H9 (cell line): ENCODE measurements at regions not wholly inside any gene's neighbourhood (a gene's known extent, or its start where the extent isn't known, plus 50 kb on each side); places are given as distances from the start of the nearest gene placed in this dataset.

Experiments used
- DNase-seq: peaks from one replicate; pipeline ENCODE4 v3.0.0-alpha.2; 2017
- H2AFZ ChIP-seq: one replicate; pipeline ENCODE4 v1.6.1; 2013; ENCODE audit warnings: mild to moderate bottlenecking, low read length, control low read depth, moderate library complexity
- H2AK5ac ChIP-seq: 2 replicates; pipeline ENCODE4 v1.6.1; 2013; ENCODE audit warnings: low read length, control low read depth, mixed read lengths; ENCODE audit not compliant: insufficient read length
- H2BK120ac ChIP-seq: one replicate; pipeline ENCODE4 v1.6.1; 2013; ENCODE audit warnings: low read depth, mild to moderate bottlenecking, low read length, control low read depth, inconsistent platforms; ENCODE audit not compliant: poor library complexity, severe bottlenecking
- H2BK12ac ChIP-seq: 2 replicates; pipeline ENCODE4 v1.6.1; 2013; ENCODE audit warnings: low read length, control low read depth, mixed read lengths, low read depth; ENCODE audit not compliant: insufficient read length
- H2BK15ac ChIP-seq: 2 replicates; pipeline ENCODE4 v1.6.1; 2013; ENCODE audit warnings: low read depth, low read length, control low read depth
- H2BK20ac ChIP-seq: one replicate; pipeline ENCODE4 v1.6.1; 2013; ENCODE audit warnings: low read depth, mild to moderate bottlenecking, low read length, control low read depth, inconsistent platforms; ENCODE audit not compliant: poor library complexity, severe bottlenecking
- H2BK5ac ChIP-seq: 2 replicates; pipeline ENCODE4 v1.6.1; 2013; ENCODE audit warnings: low read length, control low read depth, mixed read lengths; ENCODE audit not compliant: insufficient read length
- H3K14ac ChIP-seq: 2 replicates; pipeline ENCODE4 v1.6.1; 2013; ENCODE audit warnings: low read length, control low read depth; ENCODE audit not compliant: insufficient read depth
- H3K18ac ChIP-seq: 2 replicates; pipeline ENCODE4 v1.6.1; 2013; ENCODE audit warnings: low read depth, mild to moderate bottlenecking, mixed read lengths, low read length, control low read depth; ENCODE audit not compliant: insufficient read length
- H3K23ac ChIP-seq: 2 replicates; pipeline ENCODE4 v1.6.1; 2013; ENCODE audit warnings: low read length, control low read depth, mixed read lengths, low read depth; ENCODE audit not compliant: insufficient read length
- H3K23me2 ChIP-seq: 2 replicates; pipeline ENCODE4 v1.6.1; 2013; ENCODE audit warnings: low read depth, mild to moderate bottlenecking, mixed read lengths, low read length, control low read depth; ENCODE audit not compliant: insufficient read length, poor library complexity, severe bottlenecking
- H3K27ac ChIP-seq: 2 replicates; pipeline ENCODE4 v1.5.1; 2013; ENCODE audit warnings: low read length, control low read depth, mixed read lengths, low read depth; ENCODE audit not compliant: insufficient read length
- H3K27me3 ChIP-seq: 2 replicates; pipeline ENCODE4 v1.6.1; 2013; ENCODE audit warnings: low read length, control low read depth, inconsistent platforms; ENCODE audit not compliant: insufficient read depth
- H3K4ac ChIP-seq: 2 replicates; pipeline ENCODE4 v1.6.1; 2013; ENCODE audit warnings: low read depth, mild to moderate bottlenecking, control low read depth, inconsistent platforms, low read length, moderate library complexity
- H3K4me1 ChIP-seq: 2 replicates; pipeline ENCODE4 v1.6.1; 2013; ENCODE audit warnings: low read length, control low read depth, inconsistent platforms; ENCODE audit not compliant: insufficient read depth
- H3K4me2 ChIP-seq: 2 replicates; pipeline ENCODE4 v1.6.1; 2013; ENCODE audit warnings: low read length, control low read depth, mixed read lengths; ENCODE audit not compliant: insufficient read length, insufficient read depth
- H3K56ac ChIP-seq: 2 replicates; pipeline ENCODE4 v1.6.1; 2013; ENCODE audit warnings: low read depth, mild to moderate bottlenecking, mixed read lengths, low read length, control low read depth; ENCODE audit not compliant: insufficient read length
- H3K79me1 ChIP-seq: 2 replicates; pipeline ENCODE4 v1.6.1; 2013; ENCODE audit warnings: low read depth, mild to moderate bottlenecking, moderate library complexity, low read length, control low read depth, inconsistent platforms; ENCODE audit not compliant: insufficient read depth, poor library complexity, severe bottlenecking
- H3K79me2 ChIP-seq: 2 replicates; pipeline ENCODE4 v1.6.1; 2013; ENCODE audit warnings: low read length, control low read depth, inconsistent platforms; ENCODE audit not compliant: insufficient read depth
- H3K9ac ChIP-seq: 2 replicates; pipeline ENCODE4 v1.6.1; 2013; ENCODE audit warnings: low read length, control low read depth, mixed read lengths; ENCODE audit not compliant: insufficient read length; ENCODE audit errors: extremely low read depth
- H3K9me3 ChIP-seq: one replicate; pipeline ENCODE4 v1.6.1; 2013; ENCODE audit warnings: low read depth, low read length, inconsistent platforms; ENCODE audit not compliant: control insufficient read depth
- H3T11ph ChIP-seq: one replicate; pipeline ENCODE4 v1.6.1; 2013; ENCODE audit warnings: mild to moderate bottlenecking, low read length, control low read depth, inconsistent platforms
- H4K20me1 ChIP-seq: one replicate; pipeline ENCODE4 v1.6.1; 2013; ENCODE audit not compliant: control insufficient read depth, insufficient read length, insufficient read depth
- H4K5ac ChIP-seq: 2 replicates; pipeline ENCODE4 v1.6.1; 2013; ENCODE audit warnings: low read depth, mild to moderate bottlenecking, mixed read lengths, low read length, control low read depth; ENCODE audit not compliant: insufficient read length
- H4K8ac ChIP-seq: replicated peaks from 2 replicates; pipeline ENCODE4 v1.6.1; 2013; ENCODE audit warnings: low read length, control low read depth, mixed read lengths, low read depth; ENCODE audit not compliant: insufficient read length
- H4K91ac ChIP-seq: 2 replicates; pipeline ENCODE4 v1.6.1; 2013; ENCODE audit warnings: low read depth, mild to moderate bottlenecking, moderate library complexity, mixed read lengths, low read length, control low read depth; ENCODE audit not compliant: insufficient read length
- H3K27ac Mint-ChIP-seq, 3 experiments: 2 replicates in 2 of 3; 3 replicates in 1 of 3; pipeline ENCODE4 v1.8.0; 2020 to 2021; ENCODE audit warnings: mixed read lengths in 3 of 3, mild to moderate bottlenecking in 1 of 3, moderate library complexity in 1 of 3
- H3K27me3 Mint-ChIP-seq: 2 replicates; pipeline ENCODE4 v1.8.0; 2021; ENCODE audit warnings: low read depth, mild to moderate bottlenecking, moderate library complexity, mixed read lengths
- H3K36me3 Mint-ChIP-seq, 3 experiments: 2 replicates in 2 of 3; 3 replicates in 1 of 3; pipeline ENCODE4 v1.8.0; 2020 to 2021; ENCODE audit warnings: low read depth in 3 of 3, mixed read lengths in 3 of 3; ENCODE audit not compliant: insufficient read depth in 1 of 3
- H3K4me1 Mint-ChIP-seq, 2 experiments: 2 replicates each; pipeline ENCODE4 v1.8.0; 2020; ENCODE audit warnings: mixed read lengths in 2 of 2
- H3K4me3 Mint-ChIP-seq, 2 experiments: 2 replicates in 1 of 2; 3 replicates in 1 of 2; pipeline ENCODE4 v1.8.0; 2020 to 2021; ENCODE audit warnings: mild to moderate bottlenecking in 2 of 2, mixed read lengths in 2 of 2, moderate library complexity in 1 of 2
- H3K9me3 Mint-ChIP-seq, 2 experiments: 2 replicates in 1 of 2; 3 replicates in 1 of 2; pipeline ENCODE4 v1.8.0; 2020; ENCODE audit warnings: mild to moderate bottlenecking in 2 of 2, mixed read lengths in 2 of 2, moderate library complexity in 1 of 2
- CTCF ChIP-seq: fragments of 200-600 bp; sonication (generic); conservative IDR thresholded peaks from 3 replicates; pipeline ENCODE4 v1.8.0; 2021; ENCODE audit warnings: antibody characterized with exemption, mild to moderate bottlenecking
- WGBS: extraction: QIAGEN DNeasy Blood & Tissue Kit; methylation state at CpG from one replicate; pipeline ENCODE4 v1.1.7; 2013; ENCODE audit warnings: missing lambda C conversion rate, low lambda C conversion rate, mixed read lengths; ENCODE audit not compliant: insufficient read length; ENCODE audit errors: extremely low coverage; 5-methylcytosine and 5-hydroxymethylcytosine counted together

- Histone ChIP-seq H3K79me1 (no peaks in the 10 kb centered on the region), H3K14ac (no peak overlapping the region), H2AK5ac (no peak overlapping the region), H2BK20ac (no peak overlapping the region), H3K23me2 (no peaks in the 10 kb centered on the region), H3T11ph (no peak overlapping the region), H3K27me3 (no peaks in the 10 kb centered on the region), H3K23ac (no peak overlapping the region), H2BK12ac (no peak overlapping the region), H3K4ac (no peak overlapping the region), H4K91ac (no peak overlapping the region), H3K18ac (no peak overlapping the region), H3K79me2 (no peaks in the 10 kb centered on the region), H3K4me2 (no peak overlapping the region), H3K9me3 (no peaks in the 10 kb centered on the region), H2BK120ac (no peak overlapping the region), H4K20me1 (no peaks in the 10 kb centered on the region), H3K9ac (no peak overlapping the region), H3K4me1 (peaks cover 16% of the 10 kb centered on the region), H3K56ac (no peak overlapping the region), H2BK15ac (no peak overlapping the region), H2BK5ac (no peak overlapping the region), H4K8ac (no peak overlapping the region), H3K27ac (no peak overlapping the region), H2AFZ (no peak overlapping the region), H4K5ac (no peak overlapping the region)
- H3K4me3 Mint-ChIP-seq = no peak overlapping the region
- DNase-seq = no peak
- TF ChIP-seq CTCF = no peak
- no peaks in the 10 kb centered on the region for H3K27me3 Mint-ChIP-seq
- H3K36me3 Mint-ChIP-seq = no peaks in the 10 kb centered on the region
- no peaks in the 10 kb centered on the region for H3K9me3 Mint-ChIP-seq
- H3K4me1 Mint-ChIP-seq = peaks cover 45 to 55% of the 10 kb centered on the region in 2 experiments
- WGBS = no CpG with 5 or more reads among the region's 1 CpG
- peak overlapping the region in 1 of 3 experiments; percentile 62; a peak in 1 of 7 replicates for H3K27ac Mint-ChIP-seq
These were observed 157.7 kb upstream of the CDH11 start for GRCh38 chr16:65279576-65279975.
